GM12873 (cell line): ENCODE measurements at regions not wholly inside any gene's neighbourhood (a gene's known extent, or its start where the extent isn't known, plus 50 kb on each side); places are given as distances from the start of the nearest gene placed in this dataset.

Experiments
- TF ChIP-seq, protein P1 (sequence below): IDR thresholded peaks from 2 replicates; pipeline ENCODE4 v1.5.1; 2012; ENCODE audit warnings: low read depth, mild to moderate bottlenecking, moderate library complexity, low read length, control low read depth; ENCODE audit not compliant: insufficient read depth; ENCODE audit errors: missing control alignments

GRCh38 chr2:225756198-225756597 lies 356.7 kb downstream of the NYAP2 start:
- TF ChIP-seq, protein P1, sequence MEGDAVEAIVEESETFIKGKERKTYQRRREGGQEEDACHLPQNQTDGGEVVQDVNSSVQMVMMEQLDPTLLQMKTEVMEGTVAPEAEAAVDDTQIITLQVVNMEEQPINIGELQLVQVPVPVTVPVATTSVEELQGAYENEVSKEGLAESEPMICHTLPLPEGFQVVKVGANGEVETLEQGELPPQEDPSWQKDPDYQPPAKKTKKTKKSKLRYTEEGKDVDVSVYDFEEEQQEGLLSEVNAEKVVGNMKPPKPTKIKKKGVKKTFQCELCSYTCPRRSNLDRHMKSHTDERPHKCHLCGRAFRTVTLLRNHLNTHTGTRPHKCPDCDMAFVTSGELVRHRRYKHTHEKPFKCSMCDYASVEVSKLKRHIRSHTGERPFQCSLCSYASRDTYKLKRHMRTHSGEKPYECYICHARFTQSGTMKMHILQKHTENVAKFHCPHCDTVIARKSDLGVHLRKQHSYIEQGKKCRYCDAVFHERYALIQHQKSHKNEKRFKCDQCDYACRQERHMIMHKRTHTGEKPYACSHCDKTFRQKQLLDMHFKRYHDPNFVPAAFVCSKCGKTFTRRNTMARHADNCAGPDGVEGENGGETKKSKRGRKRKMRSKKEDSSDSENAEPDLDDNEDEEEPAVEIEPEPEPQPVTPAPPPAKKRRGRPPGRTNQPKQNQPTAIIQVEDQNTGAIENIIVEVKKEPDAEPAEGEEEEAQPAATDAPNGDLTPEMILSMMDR = no peak

- TF ChIP-seq, protein P1 = no peak
Measured at GRCh38 chr2:225748609-225749008, 349.1 kb downstream of the NYAP2 start.

GRCh38 chr2:225742487-225742886 lies 343.0 kb downstream of the NYAP2 start:
- TF ChIP-seq, protein P1 = no peak

DNA sequence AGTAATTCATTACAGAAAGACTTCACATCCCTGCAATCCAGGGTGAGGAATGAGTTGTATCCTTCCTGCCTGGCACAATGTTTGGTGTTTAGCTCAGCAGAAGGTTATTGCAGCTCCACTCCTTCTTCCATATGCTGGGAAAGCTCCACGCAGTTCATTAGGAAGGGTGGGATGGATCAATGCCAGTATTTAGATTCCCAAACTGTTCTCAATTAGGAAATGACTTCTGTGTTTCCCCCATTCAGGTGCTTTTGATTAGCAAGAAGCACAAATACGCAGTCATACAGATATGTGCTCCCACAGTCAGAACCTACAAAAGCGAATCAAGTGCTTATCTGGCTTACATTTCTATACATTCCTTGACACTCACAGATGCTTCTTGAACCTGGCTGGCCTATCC lies 340.6 kb downstream of the NYAP2 start:
- TF ChIP-seq, protein P1 = no peak

DNA sequence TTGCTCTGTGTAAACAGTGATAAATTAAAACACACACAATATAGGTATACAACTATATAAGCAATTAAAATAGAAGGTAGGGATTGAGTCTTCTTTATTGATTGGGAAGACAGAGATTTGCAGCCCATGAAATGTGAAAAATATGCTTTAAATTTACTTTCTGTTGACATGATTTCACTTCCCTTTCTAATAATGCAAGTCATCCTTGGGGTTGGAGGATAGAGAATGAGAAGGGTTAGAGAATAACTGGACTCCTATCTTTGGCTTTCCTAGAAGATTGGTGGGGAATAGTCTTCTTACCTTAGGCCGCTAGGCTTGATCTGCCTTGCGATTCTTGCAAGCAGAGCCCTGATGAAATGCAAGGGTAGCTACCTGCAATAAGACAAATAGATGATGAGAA lies 339.8 kb downstream of the NYAP2 start:
- TF ChIP-seq, protein P1 = no peak

- TF ChIP-seq, protein P1 = no peak
Measured at GRCh38 chr2:225738735-225739134, 339.2 kb downstream of the NYAP2 start.

DNA sequence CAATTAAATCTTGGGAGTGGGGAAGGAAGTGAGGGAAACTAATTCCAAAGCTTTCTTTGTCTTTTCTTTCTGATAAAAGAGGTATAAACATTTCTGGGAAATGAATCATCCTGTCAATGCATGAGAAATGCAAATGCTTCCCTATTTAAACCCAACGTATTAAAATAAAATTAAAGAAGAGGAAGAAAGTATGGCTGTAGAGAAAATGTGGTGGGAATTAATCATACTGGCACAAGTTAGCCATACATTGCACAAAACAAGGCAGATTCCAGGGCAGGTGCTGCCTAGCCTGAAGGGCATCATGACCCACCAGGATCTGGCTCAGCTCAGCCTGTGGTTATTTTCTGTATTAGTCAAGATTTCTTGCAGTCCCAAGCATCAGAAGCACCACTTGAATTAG lies 338.0 kb downstream of the NYAP2 start:
- TF ChIP-seq, protein P1 = no peak
